Peyer's patch (tissue), 4 donors: ENCODE measurements at regions not wholly inside any gene's neighbourhood (a gene's known extent, or its start where the extent isn't known, plus 50 kb on each side); places are given as distances from the start of the nearest gene placed in this dataset.

Experiments
- POLR2A ChIP-seq, 2 donors: fragments of 450-650 bp; IDR thresholded peaks; one replicate each; pipeline ENCODE4 v1.5.1; 2017; ENCODE audit warnings: antibody characterized with exemption in 2 of 2, mild to moderate bottlenecking in 2 of 2, moderate library complexity in 2 of 2
- TF ChIP-seq, protein P1 (sequence below), 6 experiments: fragments of 450-650 bp in 4 of 6; fragments of 200-600 bp in 2 of 6; sonication (generic) in 1 of 6; IDR thresholded peaks; one replicate each; pipeline ENCODE4 v1.5.1; 2017 to 2019; ENCODE audit warnings: antibody characterized with exemption in 6 of 6, mild to moderate bottlenecking in 3 of 6, moderate library complexity in 1 of 6

DNA sequence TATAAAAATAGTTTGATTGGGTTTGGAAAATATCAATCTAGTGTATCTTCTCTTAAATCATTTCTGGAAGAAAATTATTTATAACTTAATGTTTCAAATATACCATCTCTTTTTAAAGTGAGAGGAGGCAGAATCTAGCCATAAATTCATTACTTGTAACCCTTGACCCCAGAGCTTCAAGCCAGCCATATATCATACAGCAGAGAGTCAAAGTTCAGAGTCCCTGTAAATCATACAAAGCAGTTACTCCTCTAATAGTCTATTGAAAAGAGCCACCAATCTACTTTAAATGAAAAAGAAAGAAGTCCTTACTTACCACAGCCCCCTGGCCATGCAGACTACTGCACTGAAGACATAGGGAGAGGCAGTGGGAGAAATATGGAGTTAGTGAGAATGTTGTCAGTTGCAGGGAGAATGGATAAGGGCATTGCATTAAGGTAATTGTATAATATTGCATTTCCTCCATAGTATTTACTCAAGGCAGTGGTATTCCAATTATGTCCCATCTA, 229.5 kb downstream of the NKX6-1 start:
- TF ChIP-seq, protein P1, sequence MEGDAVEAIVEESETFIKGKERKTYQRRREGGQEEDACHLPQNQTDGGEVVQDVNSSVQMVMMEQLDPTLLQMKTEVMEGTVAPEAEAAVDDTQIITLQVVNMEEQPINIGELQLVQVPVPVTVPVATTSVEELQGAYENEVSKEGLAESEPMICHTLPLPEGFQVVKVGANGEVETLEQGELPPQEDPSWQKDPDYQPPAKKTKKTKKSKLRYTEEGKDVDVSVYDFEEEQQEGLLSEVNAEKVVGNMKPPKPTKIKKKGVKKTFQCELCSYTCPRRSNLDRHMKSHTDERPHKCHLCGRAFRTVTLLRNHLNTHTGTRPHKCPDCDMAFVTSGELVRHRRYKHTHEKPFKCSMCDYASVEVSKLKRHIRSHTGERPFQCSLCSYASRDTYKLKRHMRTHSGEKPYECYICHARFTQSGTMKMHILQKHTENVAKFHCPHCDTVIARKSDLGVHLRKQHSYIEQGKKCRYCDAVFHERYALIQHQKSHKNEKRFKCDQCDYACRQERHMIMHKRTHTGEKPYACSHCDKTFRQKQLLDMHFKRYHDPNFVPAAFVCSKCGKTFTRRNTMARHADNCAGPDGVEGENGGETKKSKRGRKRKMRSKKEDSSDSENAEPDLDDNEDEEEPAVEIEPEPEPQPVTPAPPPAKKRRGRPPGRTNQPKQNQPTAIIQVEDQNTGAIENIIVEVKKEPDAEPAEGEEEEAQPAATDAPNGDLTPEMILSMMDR (IDR thresholded peaks at IDR 0.05): no peak
- TF ChIP-seq POLR2A (IDR thresholded peaks at IDR 0.05): no peak
